CD14-positive monocyte (primary cell): ENCODE measurements at regions not wholly inside any gene's neighbourhood (a gene's known extent, or its start where the extent isn't known, plus 50 kb on each side); places are given as distances from the start of the nearest gene placed in this dataset.

Experiments
- DNase-seq, 3 donors: peaks; one replicate each; pipeline ENCODE4 v3.0.0-alpha.2; 2011 to 2022
- H2AFZ ChIP-seq: 2 replicates; pipeline ENCODE4 v1.6.0; 2012; ENCODE audit warnings: mild to moderate bottlenecking, low read depth, low read length, inconsistent platforms; ENCODE audit not compliant: insufficient read depth, poor library complexity, severe bottlenecking
- H3K27ac ChIP-seq, 2 donors: 1 replicate in 1 of 2; 2 replicates in 1 of 2; pipeline ENCODE4 v1.5.1; 2012 to 2013; ENCODE audit warnings: low read length in 2 of 2, control low read depth in 1 of 2, inconsistent platforms in 1 of 2, low read depth in 1 of 2, mild to moderate bottlenecking in 1 of 2
- H3K27me3 ChIP-seq, 2 donors: one replicate each; pipeline versions ENCODE4 v1.6.0 to v1.6.1; 2011 to 2013; ENCODE audit warnings: low read length in 2 of 2; ENCODE audit not compliant: control insufficient read depth in 2 of 2, insufficient read depth in 2 of 2
- H3K36me3 ChIP-seq, 2 donors: replicated peaks in 1 of 2; 1 replicate in 1 of 2; 2 replicates in 1 of 2; pipeline versions ENCODE4 v1.5.1 to v1.6.1; 2012 to 2013; ENCODE audit warnings: low read length in 2 of 2, control low read depth in 1 of 2, inconsistent platforms in 1 of 2, mild to moderate bottlenecking in 1 of 2; ENCODE audit not compliant: insufficient read depth in 2 of 2, control insufficient read depth in 1 of 2
- H3K4me1 ChIP-seq, 2 donors: 1 replicate in 1 of 2; 2 replicates in 1 of 2; pipeline versions ENCODE4 v1.5.1 to v1.6.1; 2012 to 2013; ENCODE audit warnings: low read length in 2 of 2, control low read depth in 1 of 2, inconsistent platforms in 1 of 2, mild to moderate bottlenecking in 1 of 2, moderate library complexity in 1 of 2; ENCODE audit not compliant: insufficient read depth in 2 of 2, control insufficient read depth in 1 of 2
- H3K4me2 ChIP-seq: replicated peaks from 2 replicates; pipeline ENCODE3; 2012; ENCODE audit warnings: low read length, moderate library complexity, mild to moderate bottlenecking; ENCODE audit not compliant: poor library complexity, severe bottlenecking; ENCODE audit errors: extremely low read depth
- H3K4me3 ChIP-seq, 3 experiments: fragments of 200-600 bp in 1 of 3; sonication (generic) in 1 of 3; replicated peaks in 1 of 3; 1 replicate in 2 of 3; 2 replicates in 1 of 3; pipeline ENCODE4 v1.5.1; 2011 to 2013; ENCODE audit warnings: low read length in 3 of 3, mild to moderate bottlenecking in 3 of 3, control low read depth in 2 of 3, low read depth in 2 of 3, inconsistent platforms in 1 of 3, moderate library complexity in 1 of 3
- H3K79me2 ChIP-seq: 2 replicates; pipeline ENCODE4 v1.6.0; 2012; ENCODE audit warnings: mild to moderate bottlenecking, control low read depth, inconsistent platforms, low read length, moderate library complexity; ENCODE audit not compliant: insufficient read depth
- H3K9ac ChIP-seq: 2 replicates; pipeline ENCODE4 v1.6.0; 2017; ENCODE audit warnings: low read length, mild to moderate bottlenecking; ENCODE audit not compliant: insufficient read depth, poor library complexity, severe bottlenecking
- H3K9me3 ChIP-seq, 2 donors: replicated peaks in 1 of 2; 1 replicate in 1 of 2; 2 replicates in 1 of 2; pipeline versions ENCODE4 v1.5.1 to v1.6.1; 2012 to 2013; ENCODE audit warnings: low read length in 2 of 2, control low read depth in 1 of 2; ENCODE audit not compliant: control insufficient read depth in 1 of 2, insufficient read depth in 1 of 2
- H4K20me1 ChIP-seq: 2 replicates; pipeline ENCODE4 v1.6.0; 2012; ENCODE audit warnings: mild to moderate bottlenecking, low read length, control low read depth, moderate library complexity; ENCODE audit not compliant: insufficient read depth
- H3K27ac Mint-ChIP-seq, 7 donors: one replicate each; pipeline ENCODE4 v1.8.0; 2020; ENCODE audit warnings: mild to moderate bottlenecking in 7 of 7, mixed read lengths in 7 of 7, moderate library complexity in 6 of 7, inconsistent platforms in 2 of 7
- H3K27me3 Mint-ChIP-seq, 3 donors: one replicate each; pipeline ENCODE4 v1.8.0; 2021 to 2022; ENCODE audit warnings: low read depth in 3 of 3, mild to moderate bottlenecking in 3 of 3, mixed read lengths in 3 of 3, moderate library complexity in 3 of 3, inconsistent platforms in 1 of 3
- H3K36me3 Mint-ChIP-seq, 2 donors: one replicate each; pipeline ENCODE4 v1.8.0; 2020; ENCODE audit warnings: mixed read lengths in 2 of 2, inconsistent platforms in 1 of 2, mild to moderate bottlenecking in 1 of 2
- H3K4me1 Mint-ChIP-seq: one replicate; pipeline ENCODE4 v1.8.0; 2020; ENCODE audit warnings: mild to moderate bottlenecking, mixed read lengths
- H3K4me3 Mint-ChIP-seq, 2 donors: one replicate each; pipeline ENCODE4 v1.8.0; 2020; ENCODE audit warnings: mild to moderate bottlenecking in 2 of 2, mixed read lengths in 2 of 2, moderate library complexity in 1 of 2
- H3K9me3 Mint-ChIP-seq, 7 donors: one replicate each; pipeline ENCODE4 v1.8.0; 2020 to 2022; ENCODE audit warnings: mixed read lengths in 7 of 7, mild to moderate bottlenecking in 6 of 7, moderate library complexity in 6 of 7, inconsistent platforms in 2 of 7
- CTCF ChIP-seq: fragments of 200-600 bp; IDR thresholded peaks from one replicate; pipeline ENCODE4 v1.8.0; 2022; ENCODE audit warnings: antibody characterized with exemption, mild to moderate bottlenecking
- WGBS: methylation state at CpG from one replicate; pipeline ENCODE4 v1.1.5; 2013; ENCODE audit warnings: missing lambda C conversion rate; ENCODE audit not compliant: insufficient coverage; 5-methylcytosine and 5-hydroxymethylcytosine counted together
- intact Hi-C, 2 donors: fragments of 100-400 bp; cut with micrococcal nuclease; formaldehyde crosslinking; loops; one replicate each; pipeline versions ENCODE4 v1.15.0 to v1.15.1; 2023

- no peaks in the 10 kb centered on the region for H3K79me2 ChIP-seq
- no peaks in the 10 kb centered on the region for H3K27me3 ChIP-seq
- no peak for DNase-seq
- Mint-ChIP-seq H3K9me3 (peaks cover 0 to 9% (median 3%) of the 10 kb centered on the region in 7 donors), H3K36me3 (no peaks in the 10 kb centered on the region), H3K4me1 (no peaks in the 10 kb centered on the region), H3K27ac (peak overlapping the region in 1 of 7 donors; percentile 60), H3K27me3 (peaks cover 0 to 2% (median 0%) of the 10 kb centered on the region in 3 donors), H3K4me3 (no peak overlapping the region)
- H3K27ac ChIP-seq, result no peak overlapping the region
- TF ChIP-seq CTCF, result no peak
- H3K4me3 ChIP-seq, result no peak overlapping the region
- no peak overlapping the region for H2AFZ ChIP-seq
- H3K36me3 ChIP-seq, result no peaks in the 10 kb centered on the region
- no peak overlapping the region for H3K4me2 ChIP-seq
- no peaks in the 10 kb centered on the region for H3K4me1 ChIP-seq
- no CpG with 5 or more reads among the region's 1 CpG for WGBS
- H3K9ac ChIP-seq, result no peak overlapping the region
- H4K20me1 ChIP-seq, result no peaks in the 10 kb centered on the region
- H3K9me3 ChIP-seq, result no peaks in the 10 kb centered on the region
- intact Hi-C loops, result no loop called here
Observed at GRCh38 chr7:89837515-89837914, 316.8 kb upstream of the STEAP1 start.

- intact Hi-C loops, result no loop called here
- H3K4me1 Mint-ChIP-seq, result no peaks in the 10 kb centered on the region
- H3K79me2 ChIP-seq, result no peaks in the 10 kb centered on the region
- no peaks in the 10 kb centered on the region for H3K36me3 ChIP-seq
- H3K9ac ChIP-seq, result no peak overlapping the region
- H3K4me2 ChIP-seq, result no peak overlapping the region
- H2AFZ ChIP-seq, result no peak overlapping the region
- H3K4me1 ChIP-seq, result no peaks in the 10 kb centered on the region
- H3K36me3 Mint-ChIP-seq, result no peaks in the 10 kb centered on the region
- no peak overlapping the region for H3K27ac Mint-ChIP-seq
- 53% methylated on average over 2 of the region's 3 CpGs for WGBS
- no peaks in the 10 kb centered on the region for H4K20me1 ChIP-seq
- no peak overlapping the region for H3K4me3 Mint-ChIP-seq
- no peak overlapping the region for H3K4me3 ChIP-seq
- DNase-seq, result no peak
- peaks cover 0 to 7% (median 2%) of the 10 kb centered on the region in 7 donors for H3K9me3 Mint-ChIP-seq
- no peak for TF ChIP-seq CTCF
- H3K9me3 ChIP-seq, result no peaks in the 10 kb centered on the region
- H3K27me3 ChIP-seq, result no peaks in the 10 kb centered on the region
- peaks cover 0 to 2% (median 0%) of the 10 kb centered on the region in 3 donors for H3K27me3 Mint-ChIP-seq
- no peak overlapping the region for H3K27ac ChIP-seq
Observed at GRCh38 chr7:89839329-89839728, 314.9 kb upstream of the STEAP1 start.
